ENCODE measurements at regions not wholly inside any gene's neighbourhood (a gene's known extent, or its start where the extent isn't known, plus 50 kb on each side); places are given as distances from the start of the nearest gene placed in this dataset.

GRCh38 chr5:110838961-110839360 is 100.2 kb downstream of the SLC25A46 start:
- Histone ChIP-seq H3K27ac (ENCODE audit: low read depth, low read length) (no peak overlapping the region), H3K36me3 (ENCODE audit: insufficient read depth, low read length) (no peaks in the 10 kb centered on the region), H4K20me1 (ENCODE audit: insufficient read depth, low read length) (no peaks in the 10 kb centered on the region), H3K9me3 (ENCODE audit: low read depth, low read length) (no peaks in the 10 kb centered on the region), H3K4me3 (ENCODE audit: insufficient read depth, low read length) (no peak overlapping the region), H3K4me1 (ENCODE audit: insufficient read depth, low read length) (no peaks in the 10 kb centered on the region), H2AFZ (ENCODE audit: low read length) (no peak overlapping the region), H3K79me2 (ENCODE audit: insufficient read depth, low read length) (no peaks in the 10 kb centered on the region), H3K27me3 (ENCODE audit: insufficient read depth, low read length) (no peaks in the 10 kb centered on the region), H3K4me2 (ENCODE audit: insufficient read depth, low read length) (no peak overlapping the region)
- TF ChIP-seq CTCF (IDR thresholded peaks at IDR 0.05; ENCODE audit: extremely low read depth, low read depth, low read length) = no peak
- DNase-seq (ENCODE audit: insufficient read length, low spot score, missing footprints) = no peak

GRCh38 chr5:110840347-110840960 is 101.6 kb downstream of the SLC25A46 start:
- Histone ChIP-seq H3K27ac (ENCODE audit: low read depth, low read length) (no peak overlapping the region), H2AFZ (ENCODE audit: low read length) (no peak overlapping the region), H3K4me1 (ENCODE audit: insufficient read depth, low read length) (no peaks in the 10 kb centered on the region), H3K27me3 (ENCODE audit: insufficient read depth, low read length) (no peaks in the 10 kb centered on the region), H3K4me3 (ENCODE audit: insufficient read depth, low read length) (no peak overlapping the region), H3K4me2 (ENCODE audit: insufficient read depth, low read length) (no peak overlapping the region), H3K9me3 (ENCODE audit: low read depth, low read length) (no peaks in the 10 kb centered on the region), H3K79me2 (ENCODE audit: insufficient read depth, low read length) (no peaks in the 10 kb centered on the region), H4K20me1 (ENCODE audit: insufficient read depth, low read length) (no peaks in the 10 kb centered on the region), H3K36me3 (ENCODE audit: insufficient read depth, low read length) (no peaks in the 10 kb centered on the region)
- no peak for DNase-seq (ENCODE audit: insufficient read length, low spot score, missing footprints)
- TF ChIP-seq CTCF (IDR thresholded peaks at IDR 0.05; ENCODE audit: extremely low read depth, low read depth, low read length) = no peak

- no peaks in the 10 kb centered on the region for H4K20me1 ChIP-seq (ENCODE audit: insufficient read depth, low read length)
- no peak overlapping the region for H2AFZ ChIP-seq (ENCODE audit: low read length)
- H3K9me3 ChIP-seq (ENCODE audit: low read depth, low read length) = no peaks in the 10 kb centered on the region
- no peak for TF ChIP-seq CTCF (IDR thresholded peaks at IDR 0.05; ENCODE audit: extremely low read depth, low read depth, low read length)
- no peak overlapping the region for H3K27ac ChIP-seq (ENCODE audit: low read depth, low read length)
- no peak overlapping the region for H3K4me2 ChIP-seq (ENCODE audit: insufficient read depth, low read length)
- H3K4me3 ChIP-seq (ENCODE audit: insufficient read depth, low read length) = no peak overlapping the region
- no peak for DNase-seq (ENCODE audit: insufficient read length, low spot score, missing footprints)
- H3K36me3 ChIP-seq (ENCODE audit: insufficient read depth, low read length) = no peaks in the 10 kb centered on the region
- no peaks in the 10 kb centered on the region for H3K4me1 ChIP-seq (ENCODE audit: insufficient read depth, low read length)
- H3K79me2 ChIP-seq (ENCODE audit: insufficient read depth, low read length) = no peaks in the 10 kb centered on the region
- H3K27me3 ChIP-seq (ENCODE audit: insufficient read depth, low read length) = no peaks in the 10 kb centered on the region
Measured at GRCh38 chr5:110841137-110841536, 102.3 kb downstream of the SLC25A46 start.

- Histone ChIP-seq H3K4me2 (ENCODE audit: insufficient read depth, low read length) (no peak overlapping the region), H3K79me2 (ENCODE audit: insufficient read depth, low read length) (no peaks in the 10 kb centered on the region), H3K36me3 (ENCODE audit: insufficient read depth, low read length) (no peaks in the 10 kb centered on the region), H4K20me1 (ENCODE audit: insufficient read depth, low read length) (no peaks in the 10 kb centered on the region), H3K27ac (ENCODE audit: low read depth, low read length) (no peak overlapping the region), H3K9me3 (ENCODE audit: low read depth, low read length) (no peaks in the 10 kb centered on the region), H3K4me1 (ENCODE audit: insufficient read depth, low read length) (no peaks in the 10 kb centered on the region), H3K4me3 (ENCODE audit: insufficient read depth, low read length) (no peak overlapping the region), H2AFZ (ENCODE audit: low read length) (no peak overlapping the region), H3K27me3 (ENCODE audit: insufficient read depth, low read length) (no peaks in the 10 kb centered on the region)
- no peak for TF ChIP-seq CTCF (IDR thresholded peaks at IDR 0.05; ENCODE audit: extremely low read depth, low read depth, low read length)
- no peak for DNase-seq (ENCODE audit: insufficient read length, low spot score, missing footprints)
Measured at GRCh38 chr5:110842948-110843347, 104.1 kb downstream of the SLC25A46 start.

Measured in osteoblast (primary cell).